ENCODE measurements at regions not wholly inside any gene's neighbourhood (a gene's known extent, or its start where the extent isn't known, plus 50 kb on each side); places are given as distances from the start of the nearest gene placed in this dataset.

DNA sequence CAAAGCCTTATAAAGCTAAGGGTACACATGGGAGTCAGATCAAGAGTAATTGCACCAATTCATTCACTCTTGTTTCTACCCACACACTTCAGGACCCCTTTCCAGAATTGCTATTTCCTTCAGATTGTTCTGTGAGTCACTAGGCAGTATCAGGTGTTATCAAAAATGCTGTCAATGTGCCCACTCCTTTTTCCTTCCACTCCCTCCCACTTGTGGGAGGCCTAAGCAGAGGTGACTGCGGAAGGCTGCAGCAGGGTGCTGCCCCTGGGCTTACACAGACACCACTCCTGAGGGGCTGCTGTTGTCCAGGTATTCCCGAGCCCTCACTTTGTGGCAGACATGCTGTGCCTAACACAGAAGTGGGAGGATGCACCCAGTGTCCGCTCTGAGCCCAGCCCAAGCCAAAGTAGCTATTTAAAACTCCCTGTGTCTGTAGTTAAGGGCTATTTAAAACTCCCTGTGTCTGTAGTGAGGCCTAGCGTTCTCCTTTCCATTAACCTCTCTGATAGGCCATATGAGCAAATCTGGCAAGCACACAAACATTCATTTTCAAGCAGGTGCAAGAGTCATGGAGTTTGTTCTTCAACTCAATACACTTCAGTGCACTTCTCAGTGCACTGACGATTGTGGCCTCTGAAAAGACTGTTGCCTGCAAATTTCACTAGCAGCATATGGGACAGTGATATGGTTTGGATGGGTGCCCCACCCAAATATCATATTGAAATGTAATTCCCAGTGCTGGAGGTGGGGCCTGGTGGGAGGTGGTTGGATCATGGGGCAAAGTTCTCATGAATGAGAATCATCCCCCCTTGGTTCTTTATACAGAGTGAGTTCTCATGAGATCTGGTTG, 117.8 kb downstream of the PHLDA1 start:
- TF ChIP-seq POLR2AphosphoS5 (IDR thresholded peaks at IDR 0.05; ENCODE audit: low read depth): no peak
- TF ChIP-seq, protein P1, sequence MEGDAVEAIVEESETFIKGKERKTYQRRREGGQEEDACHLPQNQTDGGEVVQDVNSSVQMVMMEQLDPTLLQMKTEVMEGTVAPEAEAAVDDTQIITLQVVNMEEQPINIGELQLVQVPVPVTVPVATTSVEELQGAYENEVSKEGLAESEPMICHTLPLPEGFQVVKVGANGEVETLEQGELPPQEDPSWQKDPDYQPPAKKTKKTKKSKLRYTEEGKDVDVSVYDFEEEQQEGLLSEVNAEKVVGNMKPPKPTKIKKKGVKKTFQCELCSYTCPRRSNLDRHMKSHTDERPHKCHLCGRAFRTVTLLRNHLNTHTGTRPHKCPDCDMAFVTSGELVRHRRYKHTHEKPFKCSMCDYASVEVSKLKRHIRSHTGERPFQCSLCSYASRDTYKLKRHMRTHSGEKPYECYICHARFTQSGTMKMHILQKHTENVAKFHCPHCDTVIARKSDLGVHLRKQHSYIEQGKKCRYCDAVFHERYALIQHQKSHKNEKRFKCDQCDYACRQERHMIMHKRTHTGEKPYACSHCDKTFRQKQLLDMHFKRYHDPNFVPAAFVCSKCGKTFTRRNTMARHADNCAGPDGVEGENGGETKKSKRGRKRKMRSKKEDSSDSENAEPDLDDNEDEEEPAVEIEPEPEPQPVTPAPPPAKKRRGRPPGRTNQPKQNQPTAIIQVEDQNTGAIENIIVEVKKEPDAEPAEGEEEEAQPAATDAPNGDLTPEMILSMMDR (IDR thresholded peaks at IDR 0.05; ENCODE audit: insufficient read depth, low read length): no peak
